B cell (primary cell): ENCODE measurements at regions not wholly inside any gene's neighbourhood (a gene's known extent, or its start where the extent isn't known, plus 50 kb on each side); places are given as distances from the start of the nearest gene placed in this dataset.

Experiments used
- ATAC-seq: fragments of 200-7000 bp; cut with Tn5 transposase; one replicate; pipeline ENCODE4 v1.10.0; 2021; ENCODE audit warnings: low read depth, mild to moderate bottlenecking, moderate number of reproducible peaks, moderate library complexity
- CTCF ChIA-PET: fragments of 350-600 bp; sonication (Branson Sonifier 250); formaldehyde crosslinking; loops from one replicate; lab custom pipeline; 2021; ENCODE audit warnings: antibody characterized with exemption, inconsistent platforms; lab: Charles Lee
- POLR2A ChIA-PET: fragments of 350-600 bp; sonication (Branson Sonifier 250); formaldehyde crosslinking; loops from one replicate; lab custom pipeline; 2021; ENCODE audit warnings: antibody characterized with exemption; lab: Charles Lee
- DNase-seq: peaks from one replicate; pipeline ENCODE4 v3.0.0; 2013
- H2AFZ ChIP-seq: 2 replicates; pipeline ENCODE4 v1.6.1; 2012; ENCODE audit warnings: mild to moderate bottlenecking, low read depth, low read length; ENCODE audit not compliant: insufficient read depth, poor library complexity, severe bottlenecking
- H3K27ac ChIP-seq, 2 donors: 1 replicate in 1 of 2; 2 replicates in 1 of 2; pipeline ENCODE4 v1.5.1; 2012 to 2013; ENCODE audit warnings: low read length in 2 of 2, mild to moderate bottlenecking in 2 of 2, moderate library complexity in 1 of 2
- H3K27me3 ChIP-seq, 4 experiments: fragments of 200-600 bp in 1 of 4; sonication (generic) in 1 of 4; replicated peaks in 1 of 4; 1 replicate in 2 of 4; 2 replicates in 2 of 4; pipeline versions ENCODE4 v1.6.1 to v1.7.0; 2013 to 2016; ENCODE audit warnings: low read length in 3 of 4, mild to moderate bottlenecking in 2 of 4, mixed read lengths in 1 of 4, moderate library complexity in 1 of 4; ENCODE audit not compliant: insufficient read depth in 4 of 4, control insufficient read depth in 3 of 4; ENCODE audit errors: control extremely low read depth in 1 of 4
- H3K36me3 ChIP-seq, 2 experiments: replicated peaks in 1 of 2; 1 replicate in 1 of 2; 2 replicates in 1 of 2; pipeline versions ENCODE4 v1.6.1 to v1.7.1; 2013; ENCODE audit warnings: low read length in 1 of 2; ENCODE audit not compliant: insufficient read depth in 2 of 2, control insufficient read depth in 1 of 2; ENCODE audit errors: control extremely low read depth in 1 of 2, extremely low read depth in 1 of 2
- H3K4me1 ChIP-seq, 2 donors: fragments of 200-600 bp in 1 of 2; sonication (generic) in 1 of 2; 1 replicate in 1 of 2; 2 replicates in 1 of 2; pipeline versions ENCODE4 v1.5.1 to v1.6.1; 2013 to 2017; ENCODE audit warnings: low read length in 2 of 2; ENCODE audit not compliant: control insufficient read depth in 2 of 2, insufficient read depth in 2 of 2
- H3K4me2 ChIP-seq: replicated peaks from 2 replicates; pipeline ENCODE3; 2012; ENCODE audit warnings: mild to moderate bottlenecking, low read depth, low read length; ENCODE audit not compliant: poor library complexity, severe bottlenecking
- H3K4me3 ChIP-seq, 5 experiments: fragments of 200-600 bp in 1 of 5; sonication (generic) in 1 of 5; 1 replicate in 3 of 5; 2 replicates in 2 of 5; pipeline versions ENCODE4 v1.5.1 to v1.7.0; 2011 to 2016; ENCODE audit warnings: low read length in 4 of 5, mild to moderate bottlenecking in 4 of 5, low read depth in 2 of 5, control low read depth in 1 of 5, moderate library complexity in 1 of 5; ENCODE audit not compliant: insufficient read depth in 1 of 5; ENCODE audit errors: control extremely low read depth in 1 of 5, extremely low read depth in 1 of 5
- H3K79me2 ChIP-seq: fragments of 200-600 bp; sonication (generic); one replicate; pipeline ENCODE4 v1.6.0; 2016; ENCODE audit warnings: low read length; ENCODE audit not compliant: control insufficient read depth, insufficient read depth
- H3K9ac ChIP-seq: fragments of 200-600 bp; sonication (generic); 2 replicates; pipeline ENCODE4 v1.6.1; 2017; ENCODE audit warnings: mild to moderate bottlenecking, low read length, moderate library complexity
- H3K9me3 ChIP-seq, 3 donors: one replicate each; pipeline versions ENCODE4 v1.6.1 to v1.7.1; 2013; ENCODE audit warnings: low read length in 2 of 3; ENCODE audit not compliant: control insufficient read depth in 2 of 3, insufficient read depth in 1 of 3; ENCODE audit errors: control extremely low read depth in 1 of 3
- H4K20me1 ChIP-seq: 2 replicates; pipeline ENCODE4 v1.6.0; 2012; ENCODE audit warnings: mild to moderate bottlenecking, low read length; ENCODE audit not compliant: insufficient read depth, control insufficient read depth, poor library complexity, severe bottlenecking
- H3K27ac Mint-ChIP-seq: one replicate; pipeline ENCODE4 v1.8.0; 2021; ENCODE audit warnings: mixed read lengths
- H3K27me3 Mint-ChIP-seq: one replicate; pipeline ENCODE4 v1.8.0; 2021; ENCODE audit warnings: mixed read lengths
- H3K4me1 Mint-ChIP-seq: one replicate; pipeline ENCODE4 v1.8.0; 2021; ENCODE audit warnings: mixed read lengths
- H3K4me3 Mint-ChIP-seq: one replicate; pipeline ENCODE4 v1.8.0; 2021; ENCODE audit warnings: mixed read lengths
- H3K9me3 Mint-ChIP-seq: one replicate; pipeline ENCODE4 v1.8.0; 2022; ENCODE audit warnings: mixed read lengths; ENCODE audit not compliant: insufficient read depth
- EZH2 ChIP-seq: IDR thresholded peaks from 2 replicates; pipeline ENCODE4 v1.6.1; 2012; ENCODE audit warnings: borderline replicate concordance, low read depth, mild to moderate bottlenecking, moderate library complexity, low read length; ENCODE audit not compliant: insufficient read depth, poor library complexity, severe bottlenecking
- WGBS: methylation state at CpG from one replicate; pipeline ENCODE4 v1.1.5; 2013; ENCODE audit warnings: missing lambda C conversion rate; ENCODE audit not compliant: insufficient coverage; 5-methylcytosine and 5-hydroxymethylcytosine counted together
- intact Hi-C: fragments of 100-400 bp; cut with micrococcal nuclease; formaldehyde crosslinking; loops from one replicate; pipeline ENCODE4 v1.10.0; 2022
- TF ChIP-seq, protein P1 (sequence below): fragments of 200-600 bp; IDR thresholded peaks from one replicate; pipeline ENCODE4 v1.8.0; 2022; ENCODE audit warnings: antibody characterized with exemption, mild to moderate bottlenecking

DNA sequence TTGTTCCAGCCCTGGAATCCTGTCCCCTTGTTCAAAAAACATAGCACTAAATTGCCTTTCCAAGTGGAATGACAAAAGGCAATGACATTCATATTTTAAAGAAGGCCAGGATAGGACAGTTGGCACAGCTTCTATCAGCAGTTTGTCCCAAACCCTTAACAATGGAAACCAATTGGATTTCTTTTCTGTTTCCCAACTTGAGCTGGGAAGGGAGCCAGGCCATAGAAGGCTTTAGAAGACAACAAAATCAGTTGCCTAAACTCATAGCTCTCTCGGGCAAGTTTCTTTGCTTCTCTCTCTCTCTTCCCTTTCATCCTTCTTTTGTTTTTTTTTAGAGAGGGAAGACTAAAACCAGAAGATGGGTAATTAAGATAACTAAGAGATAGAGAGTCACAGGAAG lies 227.7 kb upstream of the TPRG1 start:
- no peaks in the 10 kb centered on the region for H3K9me3 ChIP-seq
- peaks cover 14 to 23% of the 10 kb centered on the region in 2 donors for H3K4me1 ChIP-seq
- no peak overlapping the region for H2AFZ ChIP-seq
- Mint-ChIP-seq H3K4me3 (no peak overlapping the region), H3K27me3 (peaks cover 15% of the 10 kb centered on the region), H3K9me3 (no peaks in the 10 kb centered on the region), H3K27ac (no peak overlapping the region), H3K4me1 (peaks cover 15% of the 10 kb centered on the region)
- no peaks in the 10 kb centered on the region for H3K36me3 ChIP-seq
- H3K4me3 ChIP-seq, result no peak overlapping the region
- no CpG with 5 or more reads among the region's 1 CpG for WGBS
- intact Hi-C loops, result no loop called here
- ChIA-PET POLR2A (no interaction called here), CTCF (interaction anchor here (6.2 to 6.4 kb wide), 2 partner anchors 10 to 1204 kb away, joined by 62 to 64 read pairs; no protein-coding TSS in a partner anchor)
- H3K4me2 ChIP-seq, result no peak overlapping the region
- H3K79me2 ChIP-seq, result no peaks in the 10 kb centered on the region
- H4K20me1 ChIP-seq, result no peaks in the 10 kb centered on the region
- no peak for ATAC-seq
- peaks cover 0 to 22% (median 8%) of the 10 kb centered on the region in 4 experiments for H3K27me3 ChIP-seq
- H3K9ac ChIP-seq, result no peak overlapping the region
- no peak overlapping the region for H3K27ac ChIP-seq
- no peak for DNase-seq
- no peak for TF ChIP-seq EZH2
- TF ChIP-seq, protein P1, sequence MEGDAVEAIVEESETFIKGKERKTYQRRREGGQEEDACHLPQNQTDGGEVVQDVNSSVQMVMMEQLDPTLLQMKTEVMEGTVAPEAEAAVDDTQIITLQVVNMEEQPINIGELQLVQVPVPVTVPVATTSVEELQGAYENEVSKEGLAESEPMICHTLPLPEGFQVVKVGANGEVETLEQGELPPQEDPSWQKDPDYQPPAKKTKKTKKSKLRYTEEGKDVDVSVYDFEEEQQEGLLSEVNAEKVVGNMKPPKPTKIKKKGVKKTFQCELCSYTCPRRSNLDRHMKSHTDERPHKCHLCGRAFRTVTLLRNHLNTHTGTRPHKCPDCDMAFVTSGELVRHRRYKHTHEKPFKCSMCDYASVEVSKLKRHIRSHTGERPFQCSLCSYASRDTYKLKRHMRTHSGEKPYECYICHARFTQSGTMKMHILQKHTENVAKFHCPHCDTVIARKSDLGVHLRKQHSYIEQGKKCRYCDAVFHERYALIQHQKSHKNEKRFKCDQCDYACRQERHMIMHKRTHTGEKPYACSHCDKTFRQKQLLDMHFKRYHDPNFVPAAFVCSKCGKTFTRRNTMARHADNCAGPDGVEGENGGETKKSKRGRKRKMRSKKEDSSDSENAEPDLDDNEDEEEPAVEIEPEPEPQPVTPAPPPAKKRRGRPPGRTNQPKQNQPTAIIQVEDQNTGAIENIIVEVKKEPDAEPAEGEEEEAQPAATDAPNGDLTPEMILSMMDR, result no peak

DNA sequence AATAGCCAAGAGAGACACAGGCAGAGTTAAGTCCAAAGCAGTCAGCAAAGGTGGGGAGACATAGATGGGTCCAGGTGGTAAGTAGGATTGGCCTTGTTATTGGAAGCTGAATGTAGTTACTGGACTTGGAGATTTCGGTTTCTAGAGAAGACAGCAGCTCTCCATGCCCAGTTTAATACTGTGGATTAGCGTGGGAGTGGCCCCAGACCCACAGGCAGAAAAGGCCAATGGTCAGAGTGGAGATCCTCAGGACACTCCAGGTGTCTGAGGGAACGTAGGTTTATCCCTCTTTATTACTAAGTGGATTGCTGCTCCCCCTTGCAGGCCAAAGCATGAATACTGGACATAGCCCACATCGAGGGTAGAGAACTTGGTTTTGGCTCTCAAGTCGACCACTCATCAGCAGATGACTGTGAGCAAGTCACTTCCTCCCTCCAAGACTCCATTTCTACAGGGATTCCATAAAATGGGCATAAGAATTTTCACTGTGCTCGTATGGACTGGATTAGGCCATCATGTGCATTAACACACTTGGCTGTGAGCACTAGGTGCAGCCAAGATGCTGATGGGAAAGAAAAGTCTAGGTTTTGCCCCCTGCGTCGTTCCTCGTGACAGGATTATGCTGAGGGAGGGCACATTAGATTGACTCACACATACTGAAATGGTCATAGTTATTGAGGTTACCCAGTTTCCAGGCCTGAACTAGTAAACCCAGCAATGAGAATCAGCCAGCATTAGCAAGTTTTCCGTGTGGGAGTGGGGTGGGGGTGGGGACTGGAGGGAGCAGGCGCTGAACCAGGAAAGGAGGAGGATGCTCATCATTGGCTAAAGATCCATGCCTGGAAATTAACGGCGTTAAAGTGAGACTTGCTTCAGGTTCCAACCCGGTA lies 225.2 kb upstream of the TPRG1 start:
- TF ChIP-seq, protein P1, result no peak
- no peak for TF ChIP-seq EZH2
- H3K27me3 Mint-ChIP-seq, result peaks cover 15% of the 10 kb centered on the region
- Histone ChIP-seq H3K9ac (peak overlapping the region; percentile 56), H3K27ac (no peak overlapping the region), H3K9me3 (no peaks in the 10 kb centered on the region), H3K27me3 (peaks cover 0 to 22% (median 8%) of the 10 kb centered on the region in 4 experiments), H2AFZ (no peak overlapping the region), H3K4me3 (peak overlapping the region in 1 of 5 experiments; percentile 50), H3K79me2 (no peaks in the 10 kb centered on the region), H4K20me1 (no peaks in the 10 kb centered on the region), H3K4me2 (peak overlapping the region; percentile 72), H3K4me1 (peaks cover 9 to 15% of the 10 kb centered on the region in 2 donors), H3K36me3 (no peaks in the 10 kb centered on the region)
- WGBS, result 88% methylated on average over 14 of the region's 14 CpGs
- intact Hi-C loops, result no loop called here
- CTCF ChIA-PET, result interaction anchor here (1.0 to 6.4 kb wide), 3 partner anchors 7 to 1207 kb away, joined by 3 to 64 read pairs (median 62); no protein-coding TSS in a partner anchor
- POLR2A ChIA-PET, result no interaction called here
- peak overlapping the region; percentile 52 for H3K4me3 Mint-ChIP-seq
- H3K27ac Mint-ChIP-seq, result no peak overlapping the region
- H3K9me3 Mint-ChIP-seq, result no peaks in the 10 kb centered on the region
- ATAC-seq, result no peak
- H3K4me1 Mint-ChIP-seq, result peaks cover 13% of the 10 kb centered on the region
- no peak for DNase-seq
